GM13976 (cell line): ENCODE measurements at regions not wholly inside any gene's neighbourhood (a gene's known extent, or its start where the extent isn't known, plus 50 kb on each side); places are given as distances from the start of the nearest gene placed in this dataset.

Experiments
- DNase-seq: peaks from one replicate; pipeline ENCODE4 v3.0.0; 2012; ENCODE audit warnings: low spot score
- CTCF ChIP-seq: IDR thresholded peaks from 2 replicates; pipeline ENCODE4 v1.5.1; 2012; ENCODE audit warnings: borderline replicate concordance, mild to moderate bottlenecking; ENCODE audit not compliant: insufficient read depth; ENCODE audit errors: extremely low read depth, missing control alignments, control extremely low read depth
- in situ Hi-C: fragments of 300-500 bp; cut with MboI; formaldehyde crosslinking; loops from one replicate; pipeline ENCODE4 v1.12.0; 2022; ENCODE audit warnings: low sequenced_read_pairs, mixed read lengths, inconsistent platforms; ENCODE audit not compliant: unreplicated experiment

- TF ChIP-seq CTCF, result no peak
- in situ Hi-C loops, result no loop called here
- no peak for DNase-seq
Measured at GRCh38 chr1:214186103-214186824, 94.7 kb upstream of the SMYD2 start.

- in situ Hi-C loops, result no loop called here
- no peak for DNase-seq
- TF ChIP-seq CTCF, result no peak
Measured at GRCh38 chr1:214187121-214187900, 93.6 kb upstream of the SMYD2 start.

GRCh38 chr1:214187933-214188332 lies 93.0 kb upstream of the SMYD2 start:
- no peak for DNase-seq
- TF ChIP-seq CTCF, result no peak

GRCh38 chr1:214188835-214189234 lies 92.1 kb upstream of the SMYD2 start:
- in situ Hi-C loops, result no loop called here
- no peak for TF ChIP-seq CTCF

More at GRCh38 chr1:214187933-214188332, 93.0 kb upstream of the SMYD2 start:
- in situ Hi-C loops, result no loop called here

GRCh38 chr1:214192825-214193643 lies 87.9 kb upstream of the SMYD2 start:
- no peak for TF ChIP-seq CTCF
- in situ Hi-C loops, result no loop called here
- DNase-seq, result no peak

More at GRCh38 chr1:214188835-214189234, 92.1 kb upstream of the SMYD2 start:
- DNase-seq, result no peak

- in situ Hi-C loops, result no loop called here
- TF ChIP-seq CTCF, result no peak
- DNase-seq, result no peak
Measured at GRCh38 chr1:214193691-214194090, 87.3 kb upstream of the SMYD2 start.
